Coronary artery (tissue), 2 donors: ENCODE measurements at regions not wholly inside any gene's neighbourhood (a gene's known extent, or its start where the extent isn't known, plus 50 kb on each side); places are given as distances from the start of the nearest gene placed in this dataset.

Experiments used
- DNase-seq: peaks from one replicate; pipeline ENCODE4 v3.0.0-alpha.2; 2017; ENCODE audit warnings: low spot score
- H3K27ac ChIP-seq, 2 donors: fragments of 200-600 bp; sonication (generic); one replicate each; pipeline ENCODE4 v1.5.1; 2016 to 2019
- H3K4me3 ChIP-seq: fragments of 200-600 bp; sonication (generic); 2 replicates; pipeline ENCODE4 v1.5.1; 2016; ENCODE audit warnings: mild to moderate bottlenecking, moderate library complexity
- TF ChIP-seq, protein P1 (sequence below): fragments of 200-600 bp; sonication (generic); IDR thresholded peaks from one replicate; pipeline ENCODE4 v1.5.1; 2019; ENCODE audit warnings: antibody characterized with exemption

DNA sequence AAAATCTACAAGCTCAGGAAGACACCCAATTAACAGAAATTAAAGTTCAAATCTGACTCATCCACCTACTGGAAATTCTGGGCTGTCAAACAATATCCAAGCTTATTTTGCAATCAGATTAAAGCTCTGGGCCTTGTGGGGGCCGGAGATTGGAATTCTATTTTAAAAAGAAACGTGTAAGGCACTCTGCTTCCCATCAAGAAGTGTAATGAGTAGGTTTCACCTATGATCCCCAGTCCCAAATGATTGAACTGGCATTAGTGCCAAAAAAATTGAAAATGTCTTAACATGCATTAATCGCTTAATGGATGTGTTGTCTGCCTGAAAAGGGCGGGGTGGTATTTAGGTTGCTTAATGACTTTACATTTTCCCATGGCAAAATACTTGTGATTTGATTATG, 542.4 kb upstream of the BTBD3 start:
- TF ChIP-seq, protein P1, sequence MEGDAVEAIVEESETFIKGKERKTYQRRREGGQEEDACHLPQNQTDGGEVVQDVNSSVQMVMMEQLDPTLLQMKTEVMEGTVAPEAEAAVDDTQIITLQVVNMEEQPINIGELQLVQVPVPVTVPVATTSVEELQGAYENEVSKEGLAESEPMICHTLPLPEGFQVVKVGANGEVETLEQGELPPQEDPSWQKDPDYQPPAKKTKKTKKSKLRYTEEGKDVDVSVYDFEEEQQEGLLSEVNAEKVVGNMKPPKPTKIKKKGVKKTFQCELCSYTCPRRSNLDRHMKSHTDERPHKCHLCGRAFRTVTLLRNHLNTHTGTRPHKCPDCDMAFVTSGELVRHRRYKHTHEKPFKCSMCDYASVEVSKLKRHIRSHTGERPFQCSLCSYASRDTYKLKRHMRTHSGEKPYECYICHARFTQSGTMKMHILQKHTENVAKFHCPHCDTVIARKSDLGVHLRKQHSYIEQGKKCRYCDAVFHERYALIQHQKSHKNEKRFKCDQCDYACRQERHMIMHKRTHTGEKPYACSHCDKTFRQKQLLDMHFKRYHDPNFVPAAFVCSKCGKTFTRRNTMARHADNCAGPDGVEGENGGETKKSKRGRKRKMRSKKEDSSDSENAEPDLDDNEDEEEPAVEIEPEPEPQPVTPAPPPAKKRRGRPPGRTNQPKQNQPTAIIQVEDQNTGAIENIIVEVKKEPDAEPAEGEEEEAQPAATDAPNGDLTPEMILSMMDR = no peak
- Histone ChIP-seq H3K4me3 (no peak overlapping the region), H3K27ac (no peak overlapping the region)
- no peak for DNase-seq

DNA sequence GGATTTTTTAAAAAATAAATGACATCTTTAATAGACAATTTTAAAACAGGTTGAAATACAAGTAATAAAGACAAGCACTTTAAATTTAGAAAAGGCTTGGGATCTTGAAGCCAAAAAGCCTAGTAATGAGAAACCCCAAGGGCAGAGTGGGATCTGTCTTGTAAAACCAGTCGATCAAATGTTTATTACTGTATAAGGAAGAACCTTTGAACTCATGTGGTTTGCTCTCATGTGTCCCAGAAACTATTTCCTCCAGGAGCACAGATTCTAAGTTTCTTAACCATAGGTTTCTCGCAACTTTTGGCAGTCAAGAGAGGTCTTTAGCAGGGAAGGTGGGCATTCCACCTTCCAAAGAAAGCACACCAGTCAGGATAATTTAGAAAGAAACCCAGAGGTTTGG, 541.7 kb upstream of the BTBD3 start:
- DNase-seq = no peak
- Histone ChIP-seq H3K27ac (no peak overlapping the region), H3K4me3 (no peak overlapping the region)
- TF ChIP-seq, protein P1 = no peak

DNA sequence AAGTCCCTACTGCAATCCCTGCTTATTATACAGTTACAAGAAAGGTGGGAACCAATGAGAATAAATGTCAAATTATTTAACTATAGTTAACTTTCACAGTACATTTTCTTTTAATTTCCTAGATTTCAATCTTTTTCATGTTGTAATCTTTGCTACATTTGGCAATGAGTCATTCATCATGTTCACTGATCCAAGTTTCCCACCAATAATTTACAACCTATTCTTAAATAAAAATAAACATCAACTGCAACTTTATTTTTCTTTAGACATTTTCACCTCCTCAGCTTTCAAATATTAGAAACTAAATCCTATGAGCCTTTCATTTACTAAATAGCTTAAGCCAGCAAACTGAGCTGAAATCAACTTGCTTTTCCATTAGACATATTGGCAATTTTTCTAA, 541.3 kb upstream of the BTBD3 start:
- no peak overlapping the region for H3K4me3 ChIP-seq
- no peak overlapping the region for H3K27ac ChIP-seq
- DNase-seq = no peak
- TF ChIP-seq, protein P1 = no peak

DNA sequence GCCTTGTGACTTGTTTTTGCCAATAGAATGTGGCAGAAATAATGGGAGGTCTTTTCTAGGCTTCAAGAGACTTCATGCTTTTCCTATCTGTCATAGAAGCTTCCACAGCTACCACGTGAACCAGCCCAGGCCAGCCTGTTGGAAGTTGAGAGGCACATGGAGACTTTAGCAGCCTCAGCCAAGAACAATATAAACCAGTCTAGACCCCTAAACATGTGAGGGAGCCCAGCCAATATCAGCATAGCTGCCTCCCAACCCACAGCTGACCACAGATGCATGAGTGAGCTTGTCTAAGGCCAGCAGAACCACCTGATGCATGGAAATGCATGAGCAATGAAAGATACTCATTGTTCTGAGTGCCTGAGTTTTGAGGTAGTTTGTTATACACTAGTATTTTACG, 540.7 kb upstream of the BTBD3 start:
- no peak overlapping the region for H3K4me3 ChIP-seq
- H3K27ac ChIP-seq = no peak overlapping the region
- TF ChIP-seq, protein P1 = no peak
- DNase-seq = no peak

DNA sequence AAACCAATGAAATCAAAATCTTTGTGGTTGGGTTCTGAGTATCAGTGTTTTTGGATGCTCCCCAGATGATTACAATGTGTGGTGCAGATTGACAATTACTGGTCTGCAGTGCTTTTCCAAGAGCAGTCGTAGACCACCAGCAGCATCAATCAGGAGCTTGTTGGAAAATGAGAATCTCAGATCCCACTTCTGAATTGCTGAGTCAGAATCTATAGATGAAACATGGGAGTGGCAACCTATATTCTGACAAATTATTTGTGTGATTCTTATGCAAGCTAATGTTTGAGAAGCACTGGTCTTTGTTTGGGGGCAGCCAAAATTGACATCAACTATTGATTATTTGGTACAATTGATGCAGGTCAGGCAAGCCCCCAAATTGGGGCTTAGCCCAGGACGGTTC, 539.9 kb upstream of the BTBD3 start:
- H3K4me3 ChIP-seq = no peak overlapping the region
- TF ChIP-seq, protein P1 = no peak
- no peak for DNase-seq
- H3K27ac ChIP-seq = no peak overlapping the region

DNA sequence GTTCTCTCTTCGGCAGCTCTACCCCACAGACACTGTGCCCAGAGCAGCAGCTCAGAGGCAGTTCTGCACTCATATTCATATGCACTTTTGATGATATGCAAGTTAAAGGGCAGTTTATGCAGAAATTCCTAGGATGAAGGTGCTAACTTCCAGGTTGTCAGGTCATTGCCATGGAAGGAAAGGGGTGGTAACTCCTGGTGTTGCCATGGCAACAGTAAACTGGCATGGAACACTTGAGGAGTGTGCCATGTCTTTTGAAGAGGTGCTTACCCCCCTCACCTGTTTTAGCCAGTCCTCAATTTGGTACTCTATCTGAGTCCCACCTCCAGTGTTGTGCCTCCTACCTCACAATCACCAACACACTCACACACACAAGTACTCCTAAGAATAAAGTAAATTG, 539.4 kb upstream of the BTBD3 start:
- TF ChIP-seq, protein P1 = no peak
- Histone ChIP-seq H3K27ac (no peak overlapping the region), H3K4me3 (no peak overlapping the region)
- DNase-seq = no peak

DNA sequence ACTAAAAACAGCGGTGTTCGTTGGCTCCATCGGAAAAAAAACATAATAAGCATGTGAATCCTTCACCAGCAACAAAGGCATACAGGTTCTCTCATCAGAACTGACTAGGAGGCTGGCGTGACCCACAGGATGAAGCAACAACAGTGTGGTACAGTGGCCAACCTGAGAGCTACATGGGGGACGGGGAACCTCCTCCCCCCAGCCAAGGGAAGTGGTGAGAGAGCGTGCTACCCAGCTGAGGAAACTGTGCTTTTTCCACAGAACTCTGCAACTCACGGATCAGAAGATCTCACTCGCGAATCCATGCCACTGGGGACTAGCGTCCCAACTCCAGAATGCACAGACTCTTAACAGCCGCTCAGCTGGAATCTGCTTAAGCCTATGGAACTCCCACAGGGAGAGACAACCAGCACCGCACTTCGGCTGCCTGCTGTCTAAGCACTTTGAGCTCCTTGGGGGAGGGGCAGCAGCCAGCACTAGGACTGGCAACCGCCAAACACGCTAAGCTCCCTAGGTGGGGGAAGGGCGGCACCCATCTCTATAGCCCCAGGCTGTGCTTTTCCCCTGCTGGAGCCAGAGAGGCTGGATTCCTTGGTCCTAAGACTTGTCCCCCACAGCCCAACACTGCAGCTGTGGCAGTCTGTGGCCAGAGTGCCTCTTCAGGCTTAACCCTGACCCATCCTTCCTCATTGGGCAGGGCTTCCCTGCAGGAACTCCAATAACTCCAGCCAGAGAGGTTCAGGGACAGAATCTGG, 538.3 kb upstream of the BTBD3 start:
- Histone ChIP-seq H3K4me3 (no peak overlapping the region), H3K27ac (no peak overlapping the region)
- TF ChIP-seq, protein P1 = no peak
- DNase-seq = no peak
